Smooth muscle cell (in vitro differentiated cells): ENCODE measurements at regions not wholly inside any gene's neighbourhood (a gene's known extent, or its start where the extent isn't known, plus 50 kb on each side); places are given as distances from the start of the nearest gene placed in this dataset.

Experiments
- DNase-seq: peaks from one replicate; lab custom pipeline; 2025; ENCODE audit not compliant: unreplicated experiment; lab: John Stamatoyannopoulos, UW
- H2AFZ ChIP-seq: fragments of 200-600 bp; sonication (generic); 2 replicates; pipeline ENCODE4 v1.6.0; 2016; ENCODE audit warnings: antibody characterized with exemption, low read depth, mild to moderate bottlenecking
- H3F3A ChIP-seq: fragments of 200-600 bp; sonication (generic); 2 replicates; pipeline ENCODE4 v1.6.0; 2017; ENCODE audit warnings: antibody characterized with exemption, low read depth
- H3K27ac ChIP-seq: fragments of 200-600 bp; sonication (generic); 2 replicates; pipeline ENCODE4 v1.5.1; 2016; ENCODE audit warnings: low read depth, mild to moderate bottlenecking
- H3K27me3 ChIP-seq: fragments of 200-600 bp; sonication (generic); 2 replicates; pipeline ENCODE4 v1.6.1; 2016; ENCODE audit warnings: low read depth, mild to moderate bottlenecking
- H3K36me3 ChIP-seq: fragments of 200-600 bp; sonication (generic); 2 replicates; pipeline ENCODE4 v1.5.1; 2016; ENCODE audit warnings: low read depth
- H3K4me1 ChIP-seq: fragments of 200-600 bp; sonication (generic); 2 replicates; pipeline ENCODE4 v1.5.1; 2016; ENCODE audit warnings: low read depth
- H3K4me2 ChIP-seq: fragments of 200-600 bp; sonication (generic); 2 replicates; pipeline ENCODE4 v1.6.0; 2016; ENCODE audit warnings: mild to moderate bottlenecking
- H3K4me3 ChIP-seq: fragments of 200-600 bp; sonication (generic); 2 replicates; pipeline ENCODE4 v1.5.1; 2016; ENCODE audit warnings: mild to moderate bottlenecking
- H3K79me2 ChIP-seq: fragments of 200-600 bp; sonication (generic); 2 replicates; pipeline ENCODE4 v1.6.0; 2016; ENCODE audit warnings: low read depth, mild to moderate bottlenecking
- H3K9ac ChIP-seq: fragments of 200-600 bp; sonication (generic); 2 replicates; pipeline ENCODE4 v1.6.0; 2016; ENCODE audit warnings: low read depth
- H3K9me3 ChIP-seq: fragments of 200-600 bp; sonication (generic); replicated peaks from 2 replicates; pipeline ENCODE4 v1.5.1; 2016; ENCODE audit warnings: low read depth
- H4K20me1 ChIP-seq: fragments of 200-600 bp; sonication (generic); 2 replicates; pipeline ENCODE4 v1.6.0; 2016; ENCODE audit warnings: low read depth
- CTCF ChIP-seq: fragments of 200-600 bp; sonication (generic); IDR thresholded peaks from 2 replicates; pipeline ENCODE4 v1.5.1; 2017; ENCODE audit warnings: borderline replicate concordance, mild to moderate bottlenecking, antibody characterized with exemption; ENCODE audit not compliant: insufficient read depth, poor library complexity, severe bottlenecking
- WGBS: methylation state at CpG from one replicate; pipeline ENCODE4 v1.1.7; 2016; ENCODE audit warnings: low lambda C conversion rate; 5-methylcytosine and 5-hydroxymethylcytosine counted together

GRCh38 chr2:17318013-17318412, 200.2 kb downstream of the RAD51AP2 start:
- Histone ChIP-seq H4K20me1 (no peaks in the 10 kb centered on the region), H3F3A (no peaks in the 10 kb centered on the region), H3K36me3 (no peaks in the 10 kb centered on the region), H3K4me3 (no peak overlapping the region), H3K9me3 (no peaks in the 10 kb centered on the region), H3K79me2 (no peaks in the 10 kb centered on the region), H3K9ac (no peak overlapping the region), H3K4me1 (peaks cover 3% of the 10 kb centered on the region), H3K27ac (no peak overlapping the region), H3K27me3 (no peaks in the 10 kb centered on the region), H2AFZ (no peak overlapping the region), H3K4me2 (peak overlapping the region; percentile 48)
- DNase-seq: no peak
- WGBS: 13% methylated on average over 2 of the region's 2 CpGs
- TF ChIP-seq CTCF: no peak

GRCh38 chr2:17317439-17317976, 200.7 kb downstream of the RAD51AP2 start:
- no peak overlapping the region for H3K9ac ChIP-seq
- no peaks in the 10 kb centered on the region for H3K9me3 ChIP-seq
- no peak overlapping the region for H3K27ac ChIP-seq
- WGBS: 55% methylated on average over 5 of the region's 5 CpGs
- H3K4me3 ChIP-seq: no peak overlapping the region
- peak overlapping the region; percentile 48 for H2AFZ ChIP-seq
- H3K79me2 ChIP-seq: no peaks in the 10 kb centered on the region
- no peaks in the 10 kb centered on the region for H3F3A ChIP-seq
- no peaks in the 10 kb centered on the region for H4K20me1 ChIP-seq
- no peaks in the 10 kb centered on the region for H3K36me3 ChIP-seq
- TF ChIP-seq CTCF: no peak
- H3K27me3 ChIP-seq: no peaks in the 10 kb centered on the region
- peaks cover 3% of the 10 kb centered on the region for H3K4me1 ChIP-seq
- no peak for DNase-seq
- peak overlapping the region; percentile 48 for H3K4me2 ChIP-seq

- H3K9ac ChIP-seq: no peak overlapping the region
- peaks cover 6% of the 10 kb centered on the region for H3K4me1 ChIP-seq
- no peaks in the 10 kb centered on the region for H3K27me3 ChIP-seq
- H2AFZ ChIP-seq: no peak overlapping the region
- no peak overlapping the region for H3K4me2 ChIP-seq
- no peaks in the 10 kb centered on the region for H3F3A ChIP-seq
- no peaks in the 10 kb centered on the region for H3K79me2 ChIP-seq
- WGBS: 88% methylated on average over 4 of the region's 4 CpGs
- H3K4me3 ChIP-seq: no peak overlapping the region
- no peaks in the 10 kb centered on the region for H4K20me1 ChIP-seq
- no peaks in the 10 kb centered on the region for H3K9me3 ChIP-seq
- H3K36me3 ChIP-seq: no peaks in the 10 kb centered on the region
- H3K27ac ChIP-seq: peak overlapping the region; percentile 8
- DNase-seq: no peak
- no peak for TF ChIP-seq CTCF
Observed at GRCh38 chr2:17313261-17313660, 205.0 kb downstream of the RAD51AP2 start.

DNA sequence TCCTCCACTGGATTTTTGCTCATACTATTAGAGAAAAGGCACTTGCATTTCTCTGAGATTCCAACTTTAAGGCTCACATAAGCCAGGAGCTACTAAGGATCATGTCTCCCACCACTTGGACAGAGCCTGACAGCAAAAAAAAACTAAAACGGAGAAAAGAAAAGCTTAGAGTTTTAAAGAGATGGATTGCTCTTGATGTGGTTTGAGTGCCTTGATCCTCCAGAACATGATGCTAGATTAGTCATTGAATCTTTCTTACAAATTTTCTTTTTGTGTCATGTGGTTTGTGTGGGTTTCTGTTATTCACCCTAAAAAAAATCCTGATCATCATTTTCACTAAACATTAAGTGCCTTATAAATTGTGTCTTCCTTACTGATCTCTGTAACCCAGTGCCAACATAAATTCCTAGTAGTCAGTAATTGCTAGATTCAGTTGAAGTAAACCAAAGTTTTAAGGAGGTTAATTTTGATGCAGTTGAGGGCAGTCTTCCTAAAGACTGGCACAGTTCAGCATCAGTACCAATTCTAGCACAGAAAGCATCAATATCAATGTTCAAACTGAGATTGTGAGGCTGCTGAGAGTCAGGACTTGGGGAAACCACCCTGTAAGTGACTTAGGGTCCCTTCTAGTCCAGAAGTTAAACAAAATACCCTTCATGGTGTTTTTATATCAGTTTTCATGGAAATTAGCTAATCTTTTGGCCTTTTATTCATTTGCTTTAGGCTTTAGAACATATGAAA, 206.3 kb downstream of the RAD51AP2 start:
- H3K36me3 ChIP-seq: no peaks in the 10 kb centered on the region
- peak overlapping the region; percentile 68 for H3K27ac ChIP-seq
- H2AFZ ChIP-seq: no peak overlapping the region
- H4K20me1 ChIP-seq: no peaks in the 10 kb centered on the region
- H3K79me2 ChIP-seq: no peaks in the 10 kb centered on the region
- no peaks in the 10 kb centered on the region for H3K27me3 ChIP-seq
- H3K4me2 ChIP-seq: peak overlapping the region; percentile 15
- no peaks in the 10 kb centered on the region for H3K9me3 ChIP-seq
- H3K4me1 ChIP-seq: peaks cover 4% of the 10 kb centered on the region
- 3% methylated on average over 1 of the region's 1 CpG for WGBS
- H3F3A ChIP-seq: no peaks in the 10 kb centered on the region
- no peak overlapping the region for H3K9ac ChIP-seq
- no peak overlapping the region for H3K4me3 ChIP-seq
- DNase-seq: no peak
- no peak for TF ChIP-seq CTCF
